Gastrocnemius medialis (tissue), 4 donors: ENCODE measurements at regions not wholly inside any gene's neighbourhood (a gene's known extent, or its start where the extent isn't known, plus 50 kb on each side); places are given as distances from the start of the nearest gene placed in this dataset.

Source experiments
- ATAC-seq, 2 donors: fragments of 150-250 bp; one replicate each; pipeline ENCODE4 v1.9.1; 2016
- DNase-seq, 2 donors: peaks; one replicate each; pipeline ENCODE4 v3.0.0-alpha.2; 2019
- H3K27ac ChIP-seq, 4 donors: fragments of 200-600 bp; sonication (generic); 1 replicate in 1 of 4; 2 replicates in 3 of 4; pipeline ENCODE4 v1.5.1; 2016 to 2018; ENCODE audit warnings: mild to moderate bottlenecking in 2 of 4, moderate library complexity in 1 of 4
- H3K27me3 ChIP-seq, 3 donors: fragments of 200-600 bp; sonication (generic) in 2 of 3; 1 replicate in 1 of 3; 2 replicates in 2 of 3; pipeline versions ENCODE4 v1.5.1 to v1.6.0; 2016 to 2019; ENCODE audit warnings: mild to moderate bottlenecking in 1 of 3, moderate library complexity in 1 of 3
- H3K36me3 ChIP-seq, 2 donors: fragments of 200-600 bp; sonication (generic) in 1 of 2; one replicate each; pipeline ENCODE4 v1.5.1; 2017 to 2018
- H3K4me1 ChIP-seq, 2 donors: fragments of 200-600 bp; sonication (generic) in 1 of 2; one replicate each; pipeline ENCODE4 v1.5.1; 2016 to 2017; ENCODE audit warnings: mild to moderate bottlenecking in 2 of 2
- H3K4me3 ChIP-seq, 4 donors: fragments of 200-600 bp; sonication (generic) in 3 of 4; 1 replicate in 1 of 4; 2 replicates in 3 of 4; pipeline ENCODE4 v1.5.1; 2016 to 2019; ENCODE audit warnings: mild to moderate bottlenecking in 2 of 4
- H3K9me3 ChIP-seq, 3 donors: fragments of 200-600 bp; sonication (generic) in 2 of 3; 1 replicate in 1 of 3; 2 replicates in 2 of 3; pipeline ENCODE4 v1.5.1; 2016 to 2019
- POLR2A ChIP-seq, 2 donors: fragments of 450-650 bp; IDR thresholded peaks; one replicate each; pipeline ENCODE4 v1.6.1; 2017; ENCODE audit warnings: antibody characterized with exemption in 2 of 2, mild to moderate bottlenecking in 2 of 2, moderate library complexity in 2 of 2
- in situ Hi-C, 4 donors: fragments of 200-750 bp; cut with MboI; loops; one replicate each; pipeline versions ENCODE4 v1.15.0 to v1.8.0; 2017; ENCODE audit warnings: low sequenced_read_pairs in 4 of 4
- intact Hi-C: fragments of 100-400 bp; cut with DNase I; formaldehyde crosslinking; loops from one replicate; pipeline ENCODE4 v1.15.1; 2023; ENCODE audit warnings: low total_unique reads
- TF ChIP-seq, protein P1 (sequence below), 5 experiments: fragments of 450-650 bp in 3 of 5; fragments of 200-600 bp in 2 of 5; sonication (generic) in 2 of 5; IDR thresholded peaks in 4 of 5; conservative IDR thresholded peaks in 1 of 5; 1 replicate in 4 of 5; 2 replicates in 1 of 5; pipeline ENCODE4 v1.5.1; 2016 to 2019; ENCODE audit warnings: antibody characterized with exemption in 5 of 5, mild to moderate bottlenecking in 3 of 5, moderate library complexity in 3 of 5

DNA sequence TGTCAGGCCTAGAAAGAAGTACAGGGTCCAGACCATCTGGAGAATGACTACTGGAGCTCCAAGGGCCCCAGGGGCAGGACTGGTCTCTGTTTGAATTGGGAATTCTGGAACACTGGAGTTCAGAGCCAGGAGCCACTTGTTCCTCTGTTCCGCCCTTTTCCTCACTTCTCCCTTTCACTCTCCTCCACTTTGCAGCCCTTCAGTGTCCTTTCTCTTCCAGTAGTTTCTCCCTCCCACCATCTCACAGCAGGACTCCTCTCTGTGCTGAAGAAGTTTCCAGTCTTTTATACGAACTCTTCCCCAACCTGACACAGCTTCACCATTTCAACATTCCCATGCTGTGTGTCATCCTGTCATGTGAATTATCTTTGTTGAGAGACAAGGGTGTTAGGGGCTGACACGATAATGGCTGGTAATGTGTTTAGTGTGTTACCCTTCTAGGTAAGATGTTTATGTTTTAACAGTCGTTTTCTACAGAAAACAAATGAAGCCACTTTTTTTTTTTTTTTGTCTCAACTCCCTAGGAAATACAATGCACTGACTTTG is 180.3 kb upstream of the MYOCD start:
- no peaks in the 10 kb centered on the region for H3K4me1 ChIP-seq
- in situ Hi-C loops, result no loop called here

DNA sequence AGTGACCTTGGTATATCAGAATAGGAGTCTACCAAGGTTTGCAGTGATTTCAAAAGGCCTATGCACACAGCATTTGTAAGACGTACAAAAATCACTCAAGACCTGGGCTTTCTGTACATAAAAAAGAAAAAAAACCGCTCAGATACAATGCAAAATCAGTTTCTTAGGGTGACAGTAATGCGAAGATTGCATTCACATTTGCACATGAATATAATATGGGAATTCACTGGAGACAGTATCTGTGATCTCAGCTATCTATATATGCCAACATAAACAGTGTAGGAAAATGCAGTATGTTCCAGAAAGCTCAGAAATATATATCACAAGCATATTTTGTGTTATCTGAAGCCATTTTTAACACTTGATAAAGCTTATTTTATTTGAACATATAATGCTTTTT is 176.4 kb upstream of the MYOCD start:
- Histone ChIP-seq H3K4me3 (no peak overlapping the region), H3K4me1 (no peaks in the 10 kb centered on the region), H3K27me3 (no peaks in the 10 kb centered on the region), H3K27ac (no peak overlapping the region), H3K36me3 (no peaks in the 10 kb centered on the region), H3K9me3 (no peaks in the 10 kb centered on the region)
- intact Hi-C loops (no loop called here), in situ Hi-C loops (no loop called here)
- DNase-seq (no peak), ATAC-seq (no peak)
- no peak for TF ChIP-seq POLR2A (IDR thresholded peaks at IDR 0.05)
- TF ChIP-seq, protein P1, sequence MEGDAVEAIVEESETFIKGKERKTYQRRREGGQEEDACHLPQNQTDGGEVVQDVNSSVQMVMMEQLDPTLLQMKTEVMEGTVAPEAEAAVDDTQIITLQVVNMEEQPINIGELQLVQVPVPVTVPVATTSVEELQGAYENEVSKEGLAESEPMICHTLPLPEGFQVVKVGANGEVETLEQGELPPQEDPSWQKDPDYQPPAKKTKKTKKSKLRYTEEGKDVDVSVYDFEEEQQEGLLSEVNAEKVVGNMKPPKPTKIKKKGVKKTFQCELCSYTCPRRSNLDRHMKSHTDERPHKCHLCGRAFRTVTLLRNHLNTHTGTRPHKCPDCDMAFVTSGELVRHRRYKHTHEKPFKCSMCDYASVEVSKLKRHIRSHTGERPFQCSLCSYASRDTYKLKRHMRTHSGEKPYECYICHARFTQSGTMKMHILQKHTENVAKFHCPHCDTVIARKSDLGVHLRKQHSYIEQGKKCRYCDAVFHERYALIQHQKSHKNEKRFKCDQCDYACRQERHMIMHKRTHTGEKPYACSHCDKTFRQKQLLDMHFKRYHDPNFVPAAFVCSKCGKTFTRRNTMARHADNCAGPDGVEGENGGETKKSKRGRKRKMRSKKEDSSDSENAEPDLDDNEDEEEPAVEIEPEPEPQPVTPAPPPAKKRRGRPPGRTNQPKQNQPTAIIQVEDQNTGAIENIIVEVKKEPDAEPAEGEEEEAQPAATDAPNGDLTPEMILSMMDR (IDR thresholded peaks at IDR 0.05 in 4 of 5, conservative IDR thresholded peaks at IDR 0.05 in 1 of 5), result no peak

More for the DNA sequence above, 180.3 kb upstream of the MYOCD start:
- Histone ChIP-seq H3K27me3 (no peaks in the 10 kb centered on the region), H3K9me3 (no peaks in the 10 kb centered on the region), H3K36me3 (no peaks in the 10 kb centered on the region), H3K27ac (no peak overlapping the region), H3K4me3 (no peak overlapping the region)
- ATAC-seq (no peak), DNase-seq (no peak)
- no peak for TF ChIP-seq POLR2A (IDR thresholded peaks at IDR 0.05)
- TF ChIP-seq, protein P1 (IDR thresholded peaks at IDR 0.05 in 4 of 5, conservative IDR thresholded peaks at IDR 0.05 in 1 of 5), result no peak
- intact Hi-C loops, result no loop called here

DNA sequence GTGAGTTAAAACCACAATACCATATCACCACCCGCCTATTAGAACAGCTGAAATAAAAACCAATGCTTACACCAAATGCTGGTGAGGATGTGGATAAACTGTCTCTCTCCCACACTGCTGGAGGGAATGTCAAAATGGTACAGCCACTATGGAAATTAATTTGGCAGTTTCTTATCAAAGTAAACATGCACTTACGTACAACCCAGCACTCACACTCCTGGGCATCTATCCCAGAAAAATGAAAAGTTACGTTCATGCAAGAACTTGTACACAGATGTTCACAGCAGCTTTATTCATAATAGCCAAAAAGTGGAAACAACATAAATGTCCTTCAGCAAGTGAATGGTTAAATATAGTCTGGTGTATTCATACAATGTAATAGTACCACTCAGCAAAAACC is 173.2 kb upstream of the MYOCD start:
- Histone ChIP-seq H3K36me3 (no peaks in the 10 kb centered on the region), H3K4me3 (no peak overlapping the region), H3K4me1 (no peaks in the 10 kb centered on the region), H3K27me3 (no peaks in the 10 kb centered on the region), H3K9me3 (no peaks in the 10 kb centered on the region), H3K27ac (no peak overlapping the region)
- TF ChIP-seq, protein P1 (IDR thresholded peaks at IDR 0.05 in 4 of 5, conservative IDR thresholded peaks at IDR 0.05 in 1 of 5), result no peak
- no peak for TF ChIP-seq POLR2A (IDR thresholded peaks at IDR 0.05)
- DNase-seq, result no peak
- no peak for ATAC-seq
- in situ Hi-C loops, result no loop called here
- intact Hi-C loops, result no loop called here

DNA sequence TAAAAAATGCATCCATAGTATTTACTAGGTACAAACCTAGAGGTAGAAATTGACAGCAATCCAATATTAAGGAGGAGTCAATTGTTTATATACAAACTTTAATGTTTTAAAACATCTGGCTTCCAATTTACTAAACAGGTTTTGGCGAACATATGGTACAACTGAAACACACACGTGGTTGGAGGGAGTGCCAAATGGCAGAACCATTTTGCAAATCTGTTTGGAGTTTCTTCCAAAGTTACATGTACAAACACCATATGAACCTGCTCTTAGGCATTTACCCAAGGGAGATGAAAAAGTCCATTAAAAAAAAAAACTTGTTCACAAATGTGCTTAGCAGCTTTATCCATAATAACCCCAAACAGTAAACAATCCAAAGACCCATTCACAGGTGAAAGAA is 159.8 kb upstream of the MYOCD start:
- in situ Hi-C loops, result no loop called here
- H3K27me3 ChIP-seq, result no peaks in the 10 kb centered on the region
- H3K36me3 ChIP-seq, result no peaks in the 10 kb centered on the region
- no peak overlapping the region for H3K27ac ChIP-seq
- H3K9me3 ChIP-seq, result no peaks in the 10 kb centered on the region
- DNase-seq (no peak), ATAC-seq (no peak)
- H3K4me3 ChIP-seq, result no peak overlapping the region
- intact Hi-C loops, result no loop called here
- no peaks in the 10 kb centered on the region for H3K4me1 ChIP-seq
- TF ChIP-seq, protein P1 (IDR thresholded peaks at IDR 0.05 in 4 of 5, conservative IDR thresholded peaks at IDR 0.05 in 1 of 5), result no peak
- TF ChIP-seq POLR2A (IDR thresholded peaks at IDR 0.05), result no peak

DNA sequence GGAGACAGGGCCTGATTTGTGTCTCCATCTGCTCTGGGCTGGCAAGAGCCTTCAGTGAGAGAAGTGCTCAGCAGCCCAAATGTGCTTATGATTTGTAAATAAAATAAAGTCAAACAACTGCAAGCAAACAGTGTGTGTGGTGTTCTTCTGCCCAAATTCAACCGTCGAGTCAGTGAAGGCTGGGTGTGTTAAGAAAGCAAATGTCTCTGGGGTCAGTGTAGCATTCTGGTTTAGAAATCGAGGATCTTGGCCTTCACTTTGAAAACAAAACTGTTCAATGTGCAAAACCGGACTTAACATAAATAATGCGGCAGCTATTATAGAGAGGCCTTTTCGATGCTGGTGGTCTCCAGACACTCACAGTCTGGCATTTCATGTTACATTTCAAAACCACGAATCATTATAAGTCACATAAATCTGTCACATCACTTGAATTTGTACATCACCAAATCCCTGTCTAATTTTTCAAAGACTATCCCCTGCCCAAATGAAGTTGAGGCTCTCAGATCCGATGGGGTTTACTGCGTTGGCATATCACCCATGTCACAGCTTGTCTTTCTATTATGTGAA is 158.6 kb upstream of the MYOCD start:
- no peaks in the 10 kb centered on the region for H3K27me3 ChIP-seq
- no peak overlapping the region for H3K27ac ChIP-seq
- DNase-seq (no peak), ATAC-seq (no peak)
- no peaks in the 10 kb centered on the region for H3K36me3 ChIP-seq
- intact Hi-C loops, result no loop called here
- in situ Hi-C loops, result no loop called here
- TF ChIP-seq, protein P1 (IDR thresholded peaks at IDR 0.05 in 4 of 5, conservative IDR thresholded peaks at IDR 0.05 in 1 of 5), result no peak
- no peak for TF ChIP-seq POLR2A (IDR thresholded peaks at IDR 0.05)
- H3K4me3 ChIP-seq, result no peak overlapping the region
- no peaks in the 10 kb centered on the region for H3K9me3 ChIP-seq
- H3K4me1 ChIP-seq, result no peaks in the 10 kb centered on the region
